ENCODE measurements at regions not wholly inside any gene's neighbourhood (a gene's known extent, or its start where the extent isn't known, plus 50 kb on each side); places are given as distances from the start of the nearest gene placed in this dataset.

DNA sequence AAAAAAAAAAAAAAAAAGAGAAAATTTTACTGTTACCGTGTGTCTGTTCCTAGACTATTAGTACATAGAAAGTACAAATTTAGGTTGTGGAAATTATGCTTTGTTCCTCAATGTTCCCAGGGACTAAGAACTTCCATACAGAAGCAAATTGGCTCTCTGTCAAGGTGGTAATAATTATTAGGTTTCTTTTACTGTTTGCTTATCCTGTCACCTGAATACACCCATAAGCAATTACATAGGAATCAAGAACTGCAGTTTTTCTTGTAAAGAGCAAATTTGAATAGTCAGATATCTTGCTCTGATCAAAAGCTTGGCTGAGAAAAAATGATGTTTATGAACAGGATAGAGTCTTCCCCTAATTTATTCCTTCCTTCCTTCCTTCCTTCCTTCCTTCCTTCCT, 191.2 kb downstream of the AEBP2 start:
- ChIA-PET POLR2A (no interaction called here), CTCF (no interaction called here)
- DNase-seq = no peak
- Mint-ChIP-seq H3K27me3 (no peaks in the 10 kb centered on the region), H3K9me3 (peaks cover 2% of the 10 kb centered on the region), H3K27ac (no peak overlapping the region), H3K36me3 (ENCODE audit: low read depth) (no peaks in the 10 kb centered on the region), H3K4me1 (ENCODE audit: low read depth) (no peaks in the 10 kb centered on the region), H3K4me3 (no peak overlapping the region)
- TF ChIP-seq, protein P1, sequence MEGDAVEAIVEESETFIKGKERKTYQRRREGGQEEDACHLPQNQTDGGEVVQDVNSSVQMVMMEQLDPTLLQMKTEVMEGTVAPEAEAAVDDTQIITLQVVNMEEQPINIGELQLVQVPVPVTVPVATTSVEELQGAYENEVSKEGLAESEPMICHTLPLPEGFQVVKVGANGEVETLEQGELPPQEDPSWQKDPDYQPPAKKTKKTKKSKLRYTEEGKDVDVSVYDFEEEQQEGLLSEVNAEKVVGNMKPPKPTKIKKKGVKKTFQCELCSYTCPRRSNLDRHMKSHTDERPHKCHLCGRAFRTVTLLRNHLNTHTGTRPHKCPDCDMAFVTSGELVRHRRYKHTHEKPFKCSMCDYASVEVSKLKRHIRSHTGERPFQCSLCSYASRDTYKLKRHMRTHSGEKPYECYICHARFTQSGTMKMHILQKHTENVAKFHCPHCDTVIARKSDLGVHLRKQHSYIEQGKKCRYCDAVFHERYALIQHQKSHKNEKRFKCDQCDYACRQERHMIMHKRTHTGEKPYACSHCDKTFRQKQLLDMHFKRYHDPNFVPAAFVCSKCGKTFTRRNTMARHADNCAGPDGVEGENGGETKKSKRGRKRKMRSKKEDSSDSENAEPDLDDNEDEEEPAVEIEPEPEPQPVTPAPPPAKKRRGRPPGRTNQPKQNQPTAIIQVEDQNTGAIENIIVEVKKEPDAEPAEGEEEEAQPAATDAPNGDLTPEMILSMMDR (IDR thresholded peaks at IDR 0.05) = no peak
- no peaks in the 10 kb centered on the region for H3K4me1 ChIP-seq (ENCODE audit: insufficient read depth, low read length)
- H3K27me3 ChIP-seq (ENCODE audit: control insufficient read depth in 1 of 2, insufficient read depth in 2 of 2, low read length in 2 of 2) = no peaks in the 10 kb centered on the region
- intact Hi-C loops (cut with DNase I, micrococcal nuclease) = no loop called here
- no peak overlapping the region for H3K27ac ChIP-seq (ENCODE audit: low read depth in 1 of 2, low read length in 2 of 2)
- no peak overlapping the region for H3K4me3 ChIP-seq (ENCODE audit: low read length)
- H3K36me3 ChIP-seq (ENCODE audit: insufficient read depth, low read length) = no peaks in the 10 kb centered on the region
- no peak for ATAC-seq (ENCODE audit: poor library complexity)
- no peaks in the 10 kb centered on the region for H3K9me3 ChIP-seq (ENCODE audit: control insufficient read depth in 1 of 2, insufficient read depth in 1 of 2, low read length in 2 of 2)

DNA sequence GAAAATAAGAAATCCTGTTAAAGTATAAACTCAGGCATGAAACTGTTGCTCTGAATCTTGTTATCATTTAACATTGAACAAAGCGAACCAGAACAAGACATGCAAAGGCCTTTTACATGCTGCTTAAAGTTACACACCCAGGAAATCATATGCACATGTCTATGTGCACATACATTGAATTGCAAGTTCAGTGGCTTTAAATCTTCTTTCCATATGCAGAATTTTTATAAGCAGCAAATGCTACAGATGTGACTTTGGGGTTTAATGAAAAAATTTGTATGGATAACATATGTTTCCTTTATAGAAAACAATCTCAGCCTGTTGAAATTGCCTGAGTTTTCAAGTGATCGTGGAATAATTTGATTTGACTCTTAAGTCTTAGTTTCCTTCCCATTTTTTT, 193.9 kb downstream of the AEBP2 start:
- no peaks in the 10 kb centered on the region for H3K4me1 ChIP-seq (ENCODE audit: insufficient read depth, low read length)
- ChIA-PET CTCF (interaction anchor here (0.6 kb wide), 1 partner anchor 501 kb away, joined by 4 read pairs; no protein-coding TSS in a partner anchor), POLR2A (no interaction called here)
- TF ChIP-seq, protein P1 (IDR thresholded peaks at IDR 0.05) = no peak
- no peak overlapping the region for H3K4me3 ChIP-seq (ENCODE audit: low read length)
- H3K27me3 Mint-ChIP-seq = no peaks in the 10 kb centered on the region
- H3K4me3 Mint-ChIP-seq = no peak overlapping the region
- no peaks in the 10 kb centered on the region for H3K27me3 ChIP-seq (ENCODE audit: control insufficient read depth in 1 of 2, insufficient read depth in 2 of 2, low read length in 2 of 2)
- no peak for DNase-seq
- H3K36me3 Mint-ChIP-seq (ENCODE audit: low read depth) = no peaks in the 10 kb centered on the region
- H3K36me3 ChIP-seq (ENCODE audit: insufficient read depth, low read length) = no peaks in the 10 kb centered on the region
- no peaks in the 10 kb centered on the region for H3K4me1 Mint-ChIP-seq (ENCODE audit: low read depth)
- H3K9me3 ChIP-seq (ENCODE audit: control insufficient read depth in 1 of 2, insufficient read depth in 1 of 2, low read length in 2 of 2) = no peaks in the 10 kb centered on the region
- no peaks in the 10 kb centered on the region for H3K9me3 Mint-ChIP-seq
- ATAC-seq (ENCODE audit: poor library complexity) = no peak
- no peak overlapping the region for H3K27ac Mint-ChIP-seq
- intact Hi-C loops (cut with DNase I, micrococcal nuclease) = no loop called here
- no peak overlapping the region for H3K27ac ChIP-seq (ENCODE audit: low read depth in 1 of 2, low read length in 2 of 2)

GRCh38 chr12:19633641-19634040, 194.3 kb downstream of the AEBP2 start:
- intact Hi-C loops (cut with DNase I, micrococcal nuclease) = no loop called here

More at GRCh38 chr12:19633641-19634040, 194.3 kb downstream of the AEBP2 start:
- no peaks in the 10 kb centered on the region for H3K9me3 ChIP-seq (ENCODE audit: control insufficient read depth in 1 of 2, insufficient read depth in 1 of 2, low read length in 2 of 2)
- POLR2A ChIA-PET = no interaction called here
- Mint-ChIP-seq H3K27me3 (no peaks in the 10 kb centered on the region), H3K36me3 (ENCODE audit: low read depth) (no peaks in the 10 kb centered on the region), H3K4me1 (ENCODE audit: low read depth) (no peaks in the 10 kb centered on the region), H3K4me3 (no peak overlapping the region), H3K9me3 (no peaks in the 10 kb centered on the region), H3K27ac (no peak overlapping the region)
- ATAC-seq (ENCODE audit: poor library complexity) = no peak
- H3K27ac ChIP-seq (ENCODE audit: low read depth in 1 of 2, low read length in 2 of 2) = no peak overlapping the region
- H3K4me3 ChIP-seq (ENCODE audit: low read length) = no peak overlapping the region
- H3K27me3 ChIP-seq (ENCODE audit: control insufficient read depth in 1 of 2, insufficient read depth in 2 of 2, low read length in 2 of 2) = no peaks in the 10 kb centered on the region
- DNase-seq = no peak
- CTCF ChIA-PET = no interaction called here
- TF ChIP-seq, protein P1 (IDR thresholded peaks at IDR 0.05) = no peak
- H3K36me3 ChIP-seq (ENCODE audit: insufficient read depth, low read length) = no peaks in the 10 kb centered on the region
- H3K4me1 ChIP-seq (ENCODE audit: insufficient read depth, low read length) = no peaks in the 10 kb centered on the region

Measured in CD4-positive, alpha-beta T cell (primary cell).